CD14-positive monocyte (primary cell): ENCODE measurements at regions not wholly inside any gene's neighbourhood (a gene's known extent, or its start where the extent isn't known, plus 50 kb on each side); places are given as distances from the start of the nearest gene placed in this dataset.

ENCODE experiments used
- DNase-seq, 3 donors: peaks; one replicate each; pipeline ENCODE4 v3.0.0-alpha.2; 2011 to 2022
- H2AFZ ChIP-seq: 2 replicates; pipeline ENCODE4 v1.6.0; 2012; ENCODE audit warnings: mild to moderate bottlenecking, low read depth, low read length, inconsistent platforms; ENCODE audit not compliant: insufficient read depth, poor library complexity, severe bottlenecking
- H3K27ac ChIP-seq, 2 donors: 1 replicate in 1 of 2; 2 replicates in 1 of 2; pipeline ENCODE4 v1.5.1; 2012 to 2013; ENCODE audit warnings: low read length in 2 of 2, control low read depth in 1 of 2, inconsistent platforms in 1 of 2, low read depth in 1 of 2, mild to moderate bottlenecking in 1 of 2
- H3K27me3 ChIP-seq, 2 donors: one replicate each; pipeline versions ENCODE4 v1.6.0 to v1.6.1; 2011 to 2013; ENCODE audit warnings: low read length in 2 of 2; ENCODE audit not compliant: control insufficient read depth in 2 of 2, insufficient read depth in 2 of 2
- H3K36me3 ChIP-seq, 2 donors: replicated peaks in 1 of 2; 1 replicate in 1 of 2; 2 replicates in 1 of 2; pipeline versions ENCODE4 v1.5.1 to v1.6.1; 2012 to 2013; ENCODE audit warnings: low read length in 2 of 2, control low read depth in 1 of 2, inconsistent platforms in 1 of 2, mild to moderate bottlenecking in 1 of 2; ENCODE audit not compliant: insufficient read depth in 2 of 2, control insufficient read depth in 1 of 2
- H3K4me1 ChIP-seq, 2 donors: 1 replicate in 1 of 2; 2 replicates in 1 of 2; pipeline versions ENCODE4 v1.5.1 to v1.6.1; 2012 to 2013; ENCODE audit warnings: low read length in 2 of 2, control low read depth in 1 of 2, inconsistent platforms in 1 of 2, mild to moderate bottlenecking in 1 of 2, moderate library complexity in 1 of 2; ENCODE audit not compliant: insufficient read depth in 2 of 2, control insufficient read depth in 1 of 2
- H3K4me2 ChIP-seq: replicated peaks from 2 replicates; pipeline ENCODE3; 2012; ENCODE audit warnings: low read length, moderate library complexity, mild to moderate bottlenecking; ENCODE audit not compliant: poor library complexity, severe bottlenecking; ENCODE audit errors: extremely low read depth
- H3K4me3 ChIP-seq, 3 experiments: fragments of 200-600 bp in 1 of 3; sonication (generic) in 1 of 3; replicated peaks in 1 of 3; 1 replicate in 2 of 3; 2 replicates in 1 of 3; pipeline ENCODE4 v1.5.1; 2011 to 2013; ENCODE audit warnings: low read length in 3 of 3, mild to moderate bottlenecking in 3 of 3, control low read depth in 2 of 3, low read depth in 2 of 3, inconsistent platforms in 1 of 3, moderate library complexity in 1 of 3
- H3K79me2 ChIP-seq: 2 replicates; pipeline ENCODE4 v1.6.0; 2012; ENCODE audit warnings: mild to moderate bottlenecking, control low read depth, inconsistent platforms, low read length, moderate library complexity; ENCODE audit not compliant: insufficient read depth
- H3K9ac ChIP-seq: 2 replicates; pipeline ENCODE4 v1.6.0; 2017; ENCODE audit warnings: low read length, mild to moderate bottlenecking; ENCODE audit not compliant: insufficient read depth, poor library complexity, severe bottlenecking
- H3K9me3 ChIP-seq, 2 donors: replicated peaks in 1 of 2; 1 replicate in 1 of 2; 2 replicates in 1 of 2; pipeline versions ENCODE4 v1.5.1 to v1.6.1; 2012 to 2013; ENCODE audit warnings: low read length in 2 of 2, control low read depth in 1 of 2; ENCODE audit not compliant: control insufficient read depth in 1 of 2, insufficient read depth in 1 of 2
- H4K20me1 ChIP-seq: 2 replicates; pipeline ENCODE4 v1.6.0; 2012; ENCODE audit warnings: mild to moderate bottlenecking, low read length, control low read depth, moderate library complexity; ENCODE audit not compliant: insufficient read depth
- H3K27ac Mint-ChIP-seq, 7 donors: one replicate each; pipeline ENCODE4 v1.8.0; 2020; ENCODE audit warnings: mild to moderate bottlenecking in 7 of 7, mixed read lengths in 7 of 7, moderate library complexity in 6 of 7, inconsistent platforms in 2 of 7
- H3K27me3 Mint-ChIP-seq, 3 donors: one replicate each; pipeline ENCODE4 v1.8.0; 2021 to 2022; ENCODE audit warnings: low read depth in 3 of 3, mild to moderate bottlenecking in 3 of 3, mixed read lengths in 3 of 3, moderate library complexity in 3 of 3, inconsistent platforms in 1 of 3
- H3K36me3 Mint-ChIP-seq, 2 donors: one replicate each; pipeline ENCODE4 v1.8.0; 2020; ENCODE audit warnings: mixed read lengths in 2 of 2, inconsistent platforms in 1 of 2, mild to moderate bottlenecking in 1 of 2
- H3K4me1 Mint-ChIP-seq: one replicate; pipeline ENCODE4 v1.8.0; 2020; ENCODE audit warnings: mild to moderate bottlenecking, mixed read lengths
- H3K4me3 Mint-ChIP-seq, 2 donors: one replicate each; pipeline ENCODE4 v1.8.0; 2020; ENCODE audit warnings: mild to moderate bottlenecking in 2 of 2, mixed read lengths in 2 of 2, moderate library complexity in 1 of 2
- H3K9me3 Mint-ChIP-seq, 7 donors: one replicate each; pipeline ENCODE4 v1.8.0; 2020 to 2022; ENCODE audit warnings: mixed read lengths in 7 of 7, mild to moderate bottlenecking in 6 of 7, moderate library complexity in 6 of 7, inconsistent platforms in 2 of 7
- CTCF ChIP-seq: fragments of 200-600 bp; IDR thresholded peaks from one replicate; pipeline ENCODE4 v1.8.0; 2022; ENCODE audit warnings: antibody characterized with exemption, mild to moderate bottlenecking
- WGBS: methylation state at CpG from one replicate; pipeline ENCODE4 v1.1.5; 2013; ENCODE audit warnings: missing lambda C conversion rate; ENCODE audit not compliant: insufficient coverage; 5-methylcytosine and 5-hydroxymethylcytosine counted together
- intact Hi-C, 2 donors: fragments of 100-400 bp; cut with micrococcal nuclease; formaldehyde crosslinking; loops; one replicate each; pipeline versions ENCODE4 v1.15.0 to v1.15.1; 2023

DNA sequence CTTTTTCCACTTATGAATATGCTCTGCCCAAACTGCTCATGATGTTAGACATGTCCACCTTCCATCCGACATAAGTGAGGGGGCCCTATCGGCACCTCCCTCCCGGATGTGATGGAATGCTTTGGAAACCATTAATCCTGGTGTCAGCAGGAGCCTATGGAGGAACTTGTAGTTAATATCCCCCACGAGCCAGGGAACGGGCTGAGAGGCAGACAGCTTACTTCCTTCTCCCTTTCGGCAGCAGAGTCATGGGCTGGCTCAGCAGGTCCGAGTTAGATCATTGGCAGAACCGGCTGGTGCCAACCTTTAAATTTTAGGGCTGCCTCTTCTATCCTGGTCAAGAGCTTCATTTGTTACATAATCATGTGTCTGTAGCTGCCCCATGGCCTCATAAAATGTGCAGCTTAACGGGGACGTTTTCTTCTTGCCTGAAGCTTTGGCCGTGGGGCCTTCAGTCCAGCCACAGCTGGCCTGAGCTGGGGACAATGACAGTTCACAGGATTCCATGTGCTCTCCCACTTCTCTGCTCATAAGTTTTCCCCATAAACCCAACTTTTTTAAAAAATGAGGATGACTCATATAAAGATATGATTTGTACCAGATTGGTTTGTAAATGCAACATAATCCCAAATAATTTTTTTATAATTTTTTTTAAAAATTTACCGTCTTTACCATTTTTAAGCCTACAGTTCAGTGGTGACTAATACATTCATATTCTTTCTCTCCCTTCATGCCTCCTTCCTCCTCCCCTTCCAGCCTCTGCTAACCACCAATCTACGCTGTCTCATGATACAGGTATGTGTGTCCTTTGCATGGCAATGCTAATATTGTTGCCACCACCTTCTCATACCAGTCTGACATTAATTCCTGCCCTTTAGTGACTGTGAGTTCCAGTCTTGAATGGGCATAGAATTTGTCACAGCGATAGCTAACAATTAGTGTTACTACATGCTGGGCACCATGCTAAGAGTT lies 62.2 kb upstream of the RGMA start:
- WGBS, result 34% methylated on average over 9 of the region's 14 CpGs
- H3K4me1 ChIP-seq, result peaks cover 0 to 3% of the 10 kb centered on the region in 2 donors
- H3K9me3 Mint-ChIP-seq, result peaks cover 5 to 16% (median 9%) of the 10 kb centered on the region in 7 donors
- peaks cover 0 to 9% (median 2%) of the 10 kb centered on the region in 3 donors for H3K27me3 Mint-ChIP-seq
- peak overlapping the region in 2 of 7 donors; percentile 25 to 35 for H3K27ac Mint-ChIP-seq
- H3K36me3 Mint-ChIP-seq, result no peaks in the 10 kb centered on the region
- H3K4me3 Mint-ChIP-seq, result peak overlapping the region in 1 of 2 donors; percentile 58
- H3K36me3 ChIP-seq, result no peaks in the 10 kb centered on the region
- TF ChIP-seq CTCF, result no peak
- no peaks in the 10 kb centered on the region for H3K79me2 ChIP-seq
- H3K4me2 ChIP-seq, result no peak overlapping the region
- DNase-seq, result peak; percentile 24 to 40 (median 27)
- peaks cover 0 to 10% of the 10 kb centered on the region in 2 donors for H3K9me3 ChIP-seq
- peaks cover 2% of the 10 kb centered on the region in 2 donors for H3K27me3 ChIP-seq
- no peaks in the 10 kb centered on the region for H4K20me1 ChIP-seq
- H3K4me3 ChIP-seq, result no peak overlapping the region
- peaks cover 11% of the 10 kb centered on the region for H3K4me1 Mint-ChIP-seq
- H3K27ac ChIP-seq, result no peak overlapping the region
- no peak overlapping the region for H3K9ac ChIP-seq
- intact Hi-C loops, result no loop called here
- no peak overlapping the region for H2AFZ ChIP-seq

GRCh38 chr15:93146601-93147000 lies 57.6 kb upstream of the RGMA start:
- Mint-ChIP-seq H3K4me1 (peaks cover 8% of the 10 kb centered on the region), H3K36me3 (no peaks in the 10 kb centered on the region), H3K9me3 (peaks cover 0 to 8% (median 2%) of the 10 kb centered on the region in 7 donors), H3K4me3 (no peak overlapping the region), H3K27ac (no peak overlapping the region), H3K27me3 (peaks cover 9 to 19% (median 13%) of the 10 kb centered on the region in 3 donors)
- intact Hi-C loops, result no loop called here
- peaks cover 0 to 3% of the 10 kb centered on the region in 2 donors for H3K4me1 ChIP-seq
- H3K9me3 ChIP-seq, result no peaks in the 10 kb centered on the region
- no peak for DNase-seq
- H4K20me1 ChIP-seq, result no peaks in the 10 kb centered on the region
- TF ChIP-seq CTCF, result no peak
- H3K27ac ChIP-seq, result no peak overlapping the region
- no peaks in the 10 kb centered on the region for H3K36me3 ChIP-seq
- H3K4me3 ChIP-seq, result no peak overlapping the region
- 94% methylated on average over 5 of the region's 5 CpGs for WGBS
- H3K9ac ChIP-seq, result no peak overlapping the region
- no peak overlapping the region for H3K4me2 ChIP-seq
- no peaks in the 10 kb centered on the region for H3K79me2 ChIP-seq
- peaks cover 0 to 2% of the 10 kb centered on the region in 2 donors for H3K27me3 ChIP-seq
- no peak overlapping the region for H2AFZ ChIP-seq
